ENCODE measurements at regions not wholly inside any gene's neighbourhood (a gene's known extent, or its start where the extent isn't known, plus 50 kb on each side); places are given as distances from the start of the nearest gene placed in this dataset.

- Histone ChIP-seq H3K9me3 (no peaks in the 10 kb centered on the region), H3K4me1 (no peaks in the 10 kb centered on the region), H3K4me3 (no peak overlapping the region), H3K27me3 (no peaks in the 10 kb centered on the region), H3K27ac (no peak overlapping the region), H3K36me3 (no peaks in the 10 kb centered on the region)
- in situ Hi-C loops (cut with MboI; ENCODE audit: low sequenced_read_pairs in 4 of 4) (no loop called here), intact Hi-C loops (cut with DNase I; ENCODE audit: low total_unique reads) (no loop called here)
- TF ChIP-seq CTCF (IDR thresholded peaks at IDR 0.05 in 4 of 5, conservative IDR thresholded peaks at IDR 0.05 in 1 of 5) (no peak), POLR2A (IDR thresholded peaks at IDR 0.05) (no peak)
- ATAC-seq (no peak), DNase-seq (no peak)
Observed at GRCh38 chr2:136612079-136612478, 153.3 kb upstream of the THSD7B start.

GRCh38 chr2:136611451-136611850 lies 153.9 kb upstream of the THSD7B start:
- intact Hi-C loops (cut with DNase I; ENCODE audit: low total_unique reads), result no loop called here
- H3K27ac ChIP-seq, result no peak overlapping the region

GRCh38 chr2:136582628-136583205 lies 182.6 kb upstream of the THSD7B start:
- Histone ChIP-seq H3K27ac (no peak overlapping the region), H3K4me1 (no peaks in the 10 kb centered on the region), H3K4me3 (no peak overlapping the region), H3K27me3 (no peaks in the 10 kb centered on the region), H3K9me3 (no peaks in the 10 kb centered on the region), H3K36me3 (no peaks in the 10 kb centered on the region)
- ATAC-seq, result no peak
- DNase-seq, result no peak
- intact Hi-C loops (cut with DNase I; ENCODE audit: low total_unique reads) (no loop called here), in situ Hi-C loops (cut with MboI; ENCODE audit: low sequenced_read_pairs in 4 of 4) (no loop called here)
- no peak for TF ChIP-seq POLR2A (IDR thresholded peaks at IDR 0.05)
- TF ChIP-seq CTCF (IDR thresholded peaks at IDR 0.05 in 4 of 5, conservative IDR thresholded peaks at IDR 0.05 in 1 of 5), result no peak

More at GRCh38 chr2:136611451-136611850, 153.9 kb upstream of the THSD7B start:
- no peaks in the 10 kb centered on the region for H3K9me3 ChIP-seq
- no peaks in the 10 kb centered on the region for H3K36me3 ChIP-seq
- TF ChIP-seq POLR2A (IDR thresholded peaks at IDR 0.05) (no peak), CTCF (IDR thresholded peaks at IDR 0.05 in 4 of 5, conservative IDR thresholded peaks at IDR 0.05 in 1 of 5) (no peak)
- DNase-seq, result no peak
- H3K27me3 ChIP-seq, result no peaks in the 10 kb centered on the region
- in situ Hi-C loops (cut with MboI; ENCODE audit: low sequenced_read_pairs in 4 of 4), result no loop called here
- no peak overlapping the region for H3K4me3 ChIP-seq
- no peaks in the 10 kb centered on the region for H3K4me1 ChIP-seq
- no peak for ATAC-seq

- in situ Hi-C loops (cut with MboI; ENCODE audit: low sequenced_read_pairs in 4 of 4) (no loop called here), intact Hi-C loops (cut with DNase I; ENCODE audit: low total_unique reads) (no loop called here)
- Histone ChIP-seq H3K27me3 (no peaks in the 10 kb centered on the region), H3K4me3 (no peak overlapping the region), H3K27ac (no peak overlapping the region), H3K36me3 (no peaks in the 10 kb centered on the region), H3K9me3 (no peaks in the 10 kb centered on the region), H3K4me1 (peaks cover 0 to 3% of the 10 kb centered on the region in 2 donors)
- DNase-seq (no peak), ATAC-seq (no peak)
- TF ChIP-seq POLR2A (IDR thresholded peaks at IDR 0.05) (no peak), CTCF (IDR thresholded peaks at IDR 0.05 in 4 of 5, conservative IDR thresholded peaks at IDR 0.05 in 1 of 5) (no peak)
Observed at GRCh38 chr2:136572335-136572734, 193.0 kb upstream of the THSD7B start.

GRCh38 chr2:136557203-136557602 lies 208.1 kb upstream of the THSD7B start:
- ATAC-seq, result no peak
- TF ChIP-seq POLR2A (IDR thresholded peaks at IDR 0.05) (no peak), CTCF (IDR thresholded peaks at IDR 0.05 in 4 of 5, conservative IDR thresholded peaks at IDR 0.05 in 1 of 5) (no peak)
- DNase-seq, result no peak
- no peaks in the 10 kb centered on the region for H3K36me3 ChIP-seq
- no peaks in the 10 kb centered on the region for H3K9me3 ChIP-seq
- no peaks in the 10 kb centered on the region for H3K4me1 ChIP-seq
- in situ Hi-C loops (cut with MboI; ENCODE audit: low sequenced_read_pairs in 4 of 4) (no loop called here), intact Hi-C loops (cut with DNase I; ENCODE audit: low total_unique reads) (no loop called here)
- H3K4me3 ChIP-seq, result no peak overlapping the region
- no peaks in the 10 kb centered on the region for H3K27me3 ChIP-seq
- no peak overlapping the region for H3K27ac ChIP-seq
